OCI-LY3 (cell line): ENCODE measurements at regions not wholly inside any gene's neighbourhood (a gene's known extent, or its start where the extent isn't known, plus 50 kb on each side); places are given as distances from the start of the nearest gene placed in this dataset.

Source experiments
- H2AFZ ChIP-seq: fragments of 200-600, 300-600 bp; shearing (Covaris generic); 2 replicates; pipeline ENCODE4 v1.6.0; 2014; ENCODE audit warnings: antibody characterized with exemption, low read depth, low read length
- H3K27ac ChIP-seq: fragments of 200-600, 300-600 bp; sonication (generic); 2 replicates; pipeline ENCODE4 v1.5.1; 2014; ENCODE audit warnings: mild to moderate bottlenecking, low read length, moderate library complexity, mixed read lengths
- H3K27me3 ChIP-seq: fragments of 200-600, 300-600 bp; sonication (generic); 2 replicates; pipeline ENCODE4 v1.6.1; 2014; ENCODE audit warnings: low read depth, low read length, mixed read lengths
- H3K36me3 ChIP-seq: fragments of 200-600, 300-600 bp; sonication (generic); replicated peaks from 2 replicates; pipeline ENCODE3; 2014; ENCODE audit warnings: low read depth, low read length, mixed read lengths
- H3K4me1 ChIP-seq: fragments of 300-600, 200-600 bp; sonication (generic); 2 replicates; pipeline ENCODE4 v1.6.1; 2014; ENCODE audit warnings: low read length, mixed read lengths
- H3K4me2 ChIP-seq: fragments of 200-600, 300-600 bp; sonication (generic); 2 replicates; pipeline ENCODE4 v1.6.1; 2014; ENCODE audit warnings: low read length, mixed read lengths
- H3K4me3 ChIP-seq: fragments of 300-600, 200-600 bp; sonication (generic); 2 replicates; pipeline ENCODE4 v1.5.1; 2014; ENCODE audit warnings: antibody characterized with exemption, mild to moderate bottlenecking, low read length, moderate library complexity
- H3K79me2 ChIP-seq: fragments of 300-600, 200-600 bp; shearing (Covaris generic); 2 replicates; pipeline ENCODE4 v1.6.1; 2014; ENCODE audit warnings: mild to moderate bottlenecking, low read length, mixed read lengths
- H3K9ac ChIP-seq: fragments of 300-600, 200-600 bp; shearing (Covaris generic); 2 replicates; pipeline ENCODE4 v1.6.0; 2014; ENCODE audit warnings: mild to moderate bottlenecking, low read length, moderate library complexity
- H3K9me3 ChIP-seq: fragments of 200-600, 300-600 bp; shearing (Covaris generic); 2 replicates; pipeline ENCODE4 v1.6.1; 2014; ENCODE audit warnings: low read length, mixed read lengths; ENCODE audit not compliant: insufficient read depth
- H4K20me1 ChIP-seq: fragments of 200-600, 300-600 bp; sonication (generic); 2 replicates; pipeline ENCODE4 v1.6.1; 2016; ENCODE audit warnings: low read length, mixed read lengths; ENCODE audit not compliant: insufficient read depth
- CTCF ChIP-seq: fragments of 200-600, 300-600 bp; sonication (generic); IDR thresholded peaks from 2 replicates; pipeline ENCODE4 v1.5.1; 2014; ENCODE audit warnings: antibody characterized with exemption, low read length, low read depth
- EZH2phosphoT487 ChIP-seq: fragments of 200-600 bp; shearing (Covaris generic); IDR thresholded peaks from 2 replicates; pipeline ENCODE4 v1.6.1; 2018; ENCODE audit warnings: antibody characterized with exemption, mixed run types, low read depth

- Histone ChIP-seq H3K9me3 (no peaks in the 10 kb centered on the region), H3K36me3 (no peaks in the 10 kb centered on the region), H3K9ac (no peak overlapping the region), H3K27ac (no peak overlapping the region), H3K27me3 (no peaks in the 10 kb centered on the region), H3K4me2 (no peak overlapping the region), H3K4me3 (no peak overlapping the region), H3K4me1 (no peaks in the 10 kb centered on the region), H2AFZ (no peak overlapping the region), H3K79me2 (no peaks in the 10 kb centered on the region), H4K20me1 (no peaks in the 10 kb centered on the region)
- TF ChIP-seq EZH2phosphoT487: no peak
- TF ChIP-seq CTCF: no peak
Observed at GRCh38 chr6:3660473-3660872, 91.0 kb downstream of the PXDC1 start.

- no peaks in the 10 kb centered on the region for H3K79me2 ChIP-seq
- H3K36me3 ChIP-seq: no peaks in the 10 kb centered on the region
- no peaks in the 10 kb centered on the region for H4K20me1 ChIP-seq
- H3K9me3 ChIP-seq: no peaks in the 10 kb centered on the region
- no peak overlapping the region for H3K4me2 ChIP-seq
- H3K9ac ChIP-seq: no peak overlapping the region
- no peak overlapping the region for H3K4me3 ChIP-seq
- no peak overlapping the region for H2AFZ ChIP-seq
- H3K27me3 ChIP-seq: no peaks in the 10 kb centered on the region
- TF ChIP-seq EZH2phosphoT487 (no peak), CTCF (no peak)
- no peak overlapping the region for H3K27ac ChIP-seq
- H3K4me1 ChIP-seq: no peaks in the 10 kb centered on the region
Observed at GRCh38 chr6:3659748-3660147, 91.8 kb downstream of the PXDC1 start.

- no peak overlapping the region for H3K9ac ChIP-seq
- H3K4me1 ChIP-seq: no peaks in the 10 kb centered on the region
- no peak overlapping the region for H2AFZ ChIP-seq
- no peak for TF ChIP-seq CTCF
- no peak for TF ChIP-seq EZH2phosphoT487
- no peak overlapping the region for H3K4me2 ChIP-seq
- no peaks in the 10 kb centered on the region for H3K9me3 ChIP-seq
- no peaks in the 10 kb centered on the region for H3K27me3 ChIP-seq
- no peaks in the 10 kb centered on the region for H3K79me2 ChIP-seq
- H4K20me1 ChIP-seq: no peaks in the 10 kb centered on the region
- H3K36me3 ChIP-seq: no peaks in the 10 kb centered on the region
- no peak overlapping the region for H3K4me3 ChIP-seq
- H3K27ac ChIP-seq: no peak overlapping the region
Observed at GRCh38 chr6:3656076-3656475, 95.4 kb downstream of the PXDC1 start.

DNA sequence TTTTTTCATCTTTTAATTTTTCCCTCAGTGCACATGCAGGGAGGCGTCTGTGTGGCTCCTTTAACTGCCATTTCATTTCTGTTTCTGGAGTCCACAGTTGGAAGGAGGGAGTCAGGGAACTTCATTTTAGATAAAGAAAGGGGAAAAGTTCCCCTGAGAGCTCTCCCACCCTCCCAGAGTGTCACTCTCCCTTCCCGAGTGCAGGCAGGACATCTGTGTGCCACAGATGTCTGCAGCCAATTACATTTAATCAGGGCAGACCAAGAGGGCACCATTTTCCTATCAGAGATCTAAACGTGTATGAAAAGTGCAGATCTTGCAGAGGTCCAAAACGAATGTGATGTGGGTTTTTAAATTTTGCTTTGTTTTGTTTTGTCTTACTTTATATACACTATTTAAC, 96.6 kb downstream of the PXDC1 start:
- H3K36me3 ChIP-seq: no peaks in the 10 kb centered on the region
- no peaks in the 10 kb centered on the region for H3K79me2 ChIP-seq
- H3K9ac ChIP-seq: no peak overlapping the region
- H4K20me1 ChIP-seq: no peaks in the 10 kb centered on the region
- no peak overlapping the region for H3K27ac ChIP-seq
- H2AFZ ChIP-seq: no peak overlapping the region
- no peak overlapping the region for H3K4me3 ChIP-seq
- H3K4me2 ChIP-seq: no peak overlapping the region
- no peaks in the 10 kb centered on the region for H3K27me3 ChIP-seq
- no peaks in the 10 kb centered on the region for H3K9me3 ChIP-seq
- no peaks in the 10 kb centered on the region for H3K4me1 ChIP-seq
- TF ChIP-seq CTCF (no peak), EZH2phosphoT487 (no peak)
